AG04450 (cell line): ENCODE measurements at regions not wholly inside any gene's neighbourhood (a gene's known extent, or its start where the extent isn't known, plus 50 kb on each side); places are given as distances from the start of the nearest gene placed in this dataset.

Source experiments
- CTCF ChIA-PET: fragments of 300-600, 350-600 bp; formaldehyde crosslinking; extraction: SDS; loops from one replicate; lab custom pipeline; 2022; ENCODE audit warnings: antibody characterized with exemption, inconsistent platforms; lab: Charles Lee
- POLR2A ChIA-PET: fragments of 350-600 bp; formaldehyde crosslinking; extraction: SDS; loops from one replicate; lab custom pipeline; 2021; ENCODE audit warnings: antibody characterized with exemption, inconsistent platforms; lab: Yijun Ruan, JAX
- DNase-seq: peaks from one replicate; pipeline ENCODE4 v3.0.0-alpha.2; 2011; ENCODE audit warnings: low read depth, low spot score
- H3K27ac ChIP-seq: one replicate; pipeline ENCODE4 v1.5.1; 2012; ENCODE audit warnings: low read depth, low read length, control low read depth
- H3K27me3 ChIP-seq: one replicate; pipeline ENCODE4 v1.6.0; 2012; ENCODE audit warnings: low read length; ENCODE audit not compliant: control insufficient read depth, insufficient read depth
- H3K4me3 ChIP-seq: 2 replicates; pipeline ENCODE4 v1.5.1; 2011; ENCODE audit warnings: mild to moderate bottlenecking, low read depth, low read length, control low read depth
- H3K9me3 ChIP-seq: 2 replicates; pipeline ENCODE4 v1.5.1; 2012; ENCODE audit warnings: low read length; ENCODE audit not compliant: control insufficient read depth, insufficient read depth
- TF ChIP-seq, protein P1 (sequence below): IDR thresholded peaks from 2 replicates; pipeline ENCODE4 v1.5.1; 2011; ENCODE audit warnings: low read depth, low read length, control low read depth, inconsistent platforms

DNA sequence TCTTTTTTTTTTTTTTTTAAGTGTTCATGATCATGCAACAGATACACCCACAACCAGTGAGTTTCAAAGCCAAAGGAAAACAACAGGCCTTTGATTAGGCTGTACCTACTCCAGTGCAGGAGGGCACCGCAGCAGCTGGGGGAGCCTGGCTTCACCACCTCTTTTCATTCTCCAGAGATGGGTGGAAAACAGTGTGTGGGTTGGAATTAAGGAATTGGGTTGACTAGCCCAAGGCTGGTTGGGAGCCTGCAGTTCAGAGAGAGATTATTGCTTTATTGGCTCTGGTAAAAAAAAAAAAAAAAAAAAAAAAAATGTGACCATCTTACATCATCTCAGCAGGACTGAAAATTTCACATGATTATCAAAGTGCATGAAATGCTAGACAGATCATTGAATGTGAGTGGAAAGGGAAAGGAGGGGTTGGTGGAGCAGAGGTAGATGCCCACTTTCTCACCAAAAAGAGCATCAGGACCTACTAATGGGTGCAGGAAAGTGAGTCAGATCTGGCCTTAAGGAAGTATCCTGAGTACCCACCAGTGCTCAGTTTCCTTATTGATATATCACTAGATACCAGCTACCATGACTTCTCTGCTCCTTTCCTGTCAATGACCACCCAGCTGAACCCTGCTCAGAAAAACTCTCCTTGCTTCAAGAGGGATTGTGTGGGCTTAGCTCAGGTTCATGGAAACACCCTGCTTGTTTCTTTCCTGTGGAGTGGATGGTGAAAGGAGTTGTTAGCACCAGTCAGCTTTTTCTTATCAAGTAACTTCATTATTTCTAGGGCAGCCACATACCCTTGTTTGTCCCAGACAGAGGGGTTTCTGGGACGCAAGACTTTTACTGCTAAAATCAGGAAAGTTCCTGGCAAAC, 54.8 kb upstream of the DYRK2 start:
- TF ChIP-seq, protein P1, sequence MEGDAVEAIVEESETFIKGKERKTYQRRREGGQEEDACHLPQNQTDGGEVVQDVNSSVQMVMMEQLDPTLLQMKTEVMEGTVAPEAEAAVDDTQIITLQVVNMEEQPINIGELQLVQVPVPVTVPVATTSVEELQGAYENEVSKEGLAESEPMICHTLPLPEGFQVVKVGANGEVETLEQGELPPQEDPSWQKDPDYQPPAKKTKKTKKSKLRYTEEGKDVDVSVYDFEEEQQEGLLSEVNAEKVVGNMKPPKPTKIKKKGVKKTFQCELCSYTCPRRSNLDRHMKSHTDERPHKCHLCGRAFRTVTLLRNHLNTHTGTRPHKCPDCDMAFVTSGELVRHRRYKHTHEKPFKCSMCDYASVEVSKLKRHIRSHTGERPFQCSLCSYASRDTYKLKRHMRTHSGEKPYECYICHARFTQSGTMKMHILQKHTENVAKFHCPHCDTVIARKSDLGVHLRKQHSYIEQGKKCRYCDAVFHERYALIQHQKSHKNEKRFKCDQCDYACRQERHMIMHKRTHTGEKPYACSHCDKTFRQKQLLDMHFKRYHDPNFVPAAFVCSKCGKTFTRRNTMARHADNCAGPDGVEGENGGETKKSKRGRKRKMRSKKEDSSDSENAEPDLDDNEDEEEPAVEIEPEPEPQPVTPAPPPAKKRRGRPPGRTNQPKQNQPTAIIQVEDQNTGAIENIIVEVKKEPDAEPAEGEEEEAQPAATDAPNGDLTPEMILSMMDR = no peak
- DNase-seq = no peak
- H3K9me3 ChIP-seq = no peaks in the 10 kb centered on the region
- no peak overlapping the region for H3K4me3 ChIP-seq
- no peak overlapping the region for H3K27ac ChIP-seq
- ChIA-PET POLR2A (interaction anchor here (0.7 kb wide), 2 partner anchors 319 to 1214 kb away, joined by 3 to 7 read pairs; no protein-coding TSS in a partner anchor), CTCF (interaction anchor here (0.6 to 0.7 kb wide), 2 partner anchors 56 to 105 kb away, joined by 4 to 12 read pairs; no protein-coding TSS in a partner anchor)
- no peaks in the 10 kb centered on the region for H3K27me3 ChIP-seq

DNA sequence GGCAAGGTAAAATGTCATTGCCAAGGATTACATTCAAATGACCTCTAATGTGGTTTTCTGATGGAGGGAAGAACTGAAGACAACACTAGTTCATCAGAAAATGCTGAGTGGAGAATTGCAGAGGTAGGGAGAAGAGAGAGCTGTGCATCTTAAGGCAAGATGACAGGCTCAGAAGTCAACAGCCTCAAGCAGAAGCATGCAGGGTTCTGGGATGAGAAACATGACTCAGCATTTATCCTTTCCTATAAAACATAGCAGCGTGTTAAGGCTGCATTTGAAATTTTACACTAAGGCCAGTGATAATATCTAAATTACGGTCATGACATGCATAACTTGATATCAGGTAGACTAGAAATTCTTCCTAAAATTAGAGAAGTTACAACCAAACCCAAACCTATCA, 53.7 kb upstream of the DYRK2 start:
- Histone ChIP-seq H3K9me3 (no peaks in the 10 kb centered on the region), H3K27ac (no peak overlapping the region), H3K27me3 (no peaks in the 10 kb centered on the region), H3K4me3 (no peak overlapping the region)
- POLR2A ChIA-PET = no interaction called here
- CTCF ChIA-PET = no interaction called here
- TF ChIP-seq, protein P1 = no peak
- no peak for DNase-seq

DNA sequence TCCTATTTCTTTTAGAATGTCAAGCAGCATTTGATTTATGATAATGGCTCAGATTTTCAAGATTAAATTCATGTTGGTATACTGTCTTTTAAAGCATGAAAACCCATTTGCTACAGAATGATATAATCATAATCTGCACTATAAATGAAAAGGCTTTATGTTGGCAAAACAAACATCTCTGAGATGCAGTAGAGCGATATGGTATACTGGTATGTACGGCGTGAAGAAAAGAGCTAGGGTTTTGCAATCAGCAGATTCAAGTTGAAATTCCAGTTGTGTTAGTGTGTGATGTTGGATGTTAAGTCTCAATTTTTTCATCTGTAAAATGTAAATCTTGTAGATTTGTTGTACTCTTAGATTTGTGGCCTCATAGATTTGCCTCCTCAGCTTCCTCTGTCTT, 53.2 kb upstream of the DYRK2 start:
- H3K4me3 ChIP-seq = no peak overlapping the region
- no peak overlapping the region for H3K27ac ChIP-seq
- no peaks in the 10 kb centered on the region for H3K27me3 ChIP-seq
- DNase-seq = no peak
- TF ChIP-seq, protein P1 = no peak
- ChIA-PET CTCF (no interaction called here), POLR2A (no interaction called here)
- H3K9me3 ChIP-seq = no peaks in the 10 kb centered on the region

DNA sequence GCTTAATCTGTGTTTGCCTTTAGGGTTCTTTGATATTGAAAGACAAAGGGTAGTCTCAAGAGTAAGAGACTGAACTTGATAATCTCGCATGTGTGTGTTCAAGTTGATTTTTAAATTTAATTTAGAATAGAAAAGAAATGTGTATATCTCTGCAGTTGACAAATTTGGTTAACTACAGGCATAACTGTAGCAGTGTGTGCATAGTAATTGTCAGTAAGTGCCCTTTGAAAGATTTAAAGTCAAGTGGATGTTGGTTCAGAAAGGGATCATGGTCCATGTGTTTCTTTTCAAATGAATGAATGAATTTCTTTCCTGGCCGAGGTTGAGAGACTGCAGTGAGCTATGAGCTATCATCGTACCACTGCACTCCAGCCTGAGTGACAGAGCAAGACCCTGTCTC, 49.9 kb upstream of the DYRK2 start:
- Histone ChIP-seq H3K9me3 (no peaks in the 10 kb centered on the region), H3K27me3 (no peaks in the 10 kb centered on the region), H3K27ac (no peak overlapping the region), H3K4me3 (no peak overlapping the region)
- ChIA-PET POLR2A (no interaction called here), CTCF (interaction anchor here (1.2 kb wide), 1 partner anchor 243 kb away, joined by 9 read pairs; no protein-coding TSS in a partner anchor)
- TF ChIP-seq, protein P1 = no peak
- no peak for DNase-seq
